PC-3 (cell line): ENCODE measurements at regions not wholly inside any gene's neighbourhood (a gene's known extent, or its start where the extent isn't known, plus 50 kb on each side); places are given as distances from the start of the nearest gene placed in this dataset.

Experiments
- ATAC-seq: fragments of 200-7000 bp; cut with Tn5 transposase; 2 replicates; pipeline ENCODE4 v1.9.1; 2020; ENCODE audit warnings: mild to moderate bottlenecking, moderate library complexity
- BruUV-seq: library from RNA; stranded (reverse); fragments of 400-500 nt; replicated peaks from 2 replicates; lab custom pipeline; 2021; lab: Mats Ljungman, UMichigan
- CTCF ChIA-PET: fragments of 300-600 bp; sonication (Branson Sonifier 250); formaldehyde crosslinking; loops from one replicate; lab custom pipeline; 2022; ENCODE audit warnings: antibody characterized with exemption; lab: Charles Lee
- POLR2A ChIA-PET: fragments of 300-600 bp; sonication (Branson Sonifier 250); formaldehyde crosslinking; loops from one replicate; lab custom pipeline; 2022; ENCODE audit warnings: antibody characterized with exemption; ENCODE audit not compliant: unreplicated experiment; lab: Charles Lee
- DNase-seq: peaks from one replicate; pipeline ENCODE4 v3.0.0-alpha.2; 2015
- H2AFZ ChIP-seq: fragments of 300-600 bp; sonication (generic); 2 replicates; pipeline ENCODE4 v1.6.0; 2016; ENCODE audit warnings: antibody characterized with exemption, low read length
- H3F3A ChIP-seq: fragments of 300-600 bp; sonication (generic); one replicate; pipeline ENCODE4 v1.6.0; 2017; ENCODE audit warnings: antibody characterized with exemption, low read length, control low read depth, mild to moderate bottlenecking; ENCODE audit not compliant: unreplicated experiment
- H3K27ac ChIP-seq: fragments of 300-600 bp; sonication (generic); 2 replicates; pipeline ENCODE4 v1.5.1; 2016; ENCODE audit warnings: mild to moderate bottlenecking, low read length
- H3K27me3 ChIP-seq: fragments of 300-600 bp; sonication (generic); 2 replicates; pipeline ENCODE4 v1.6.1; 2016; ENCODE audit warnings: low read length, mixed read lengths
- H3K36me3 ChIP-seq: fragments of 300-600 bp; sonication (generic); 2 replicates; pipeline ENCODE4 v1.6.1; 2016; ENCODE audit warnings: low read depth, mixed run types, low read length, mixed read lengths
- H3K4me1 ChIP-seq: fragments of 300-600 bp; sonication (generic); 2 replicates; pipeline ENCODE4 v1.5.1; 2016; ENCODE audit warnings: low read length; ENCODE audit not compliant: insufficient read depth
- H3K4me2 ChIP-seq: fragments of 300-600 bp; sonication (generic); 2 replicates; pipeline ENCODE4 v1.6.0; 2016; ENCODE audit warnings: low read length
- H3K4me3 ChIP-seq: fragments of 300-600 bp; sonication (generic); 2 replicates; pipeline ENCODE4 v1.5.1; 2016; ENCODE audit warnings: mild to moderate bottlenecking, low read length, mixed read lengths
- H3K79me2 ChIP-seq: fragments of 300-600 bp; sonication (generic); 2 replicates; pipeline ENCODE4 v1.6.1; 2017; ENCODE audit warnings: low read length, mixed read lengths
- H3K9ac ChIP-seq: fragments of 300-600 bp; sonication (generic); 2 replicates; pipeline ENCODE4 v1.6.0; 2016; ENCODE audit warnings: mild to moderate bottlenecking, low read length
- H3K9me2 ChIP-seq: fragments of 300-600 bp; sonication (generic); replicated peaks from 2 replicates; pipeline ENCODE4 v1.6.1; 2016; ENCODE audit warnings: mixed run types, low read length, mixed read lengths
- H3K9me3 ChIP-seq: fragments of 300-600 bp; sonication (generic); 2 replicates; pipeline ENCODE4 v1.6.1; 2016; ENCODE audit warnings: low read length, mixed read lengths
- H4K20me1 ChIP-seq: fragments of 300-600 bp; sonication (generic); 2 replicates; pipeline ENCODE4 v1.6.1; 2016; ENCODE audit warnings: low read length, mixed read lengths
- CTCF ChIP-seq: fragments of 300-600 bp; sonication (generic); conservative IDR thresholded peaks from 2 replicates; pipeline ENCODE4 v1.5.1; 2017; ENCODE audit warnings: antibody characterized with exemption, low read depth, mild to moderate bottlenecking, low read length
- EZH2 ChIP-seq: fragments of 300-600 bp; sonication (generic); IDR thresholded peaks from one replicate; pipeline ENCODE4 v1.6.1; 2017; ENCODE audit warnings: antibody characterized with exemption, mild to moderate bottlenecking, low read length; ENCODE audit not compliant: unreplicated experiment
- EZH2phosphoT487 ChIP-seq: fragments of 300-600 bp; sonication (generic); IDR thresholded peaks from 2 replicates; pipeline ENCODE4 v1.6.1; 2018; ENCODE audit warnings: mild to moderate bottlenecking, antibody characterized with exemption, low read length, borderline replicate concordance
- intact Hi-C: fragments of 100-400 bp; cut with micrococcal nuclease; formaldehyde crosslinking; loops from 2 replicates; pipeline ENCODE4 v1.9.0; 2023

- H4K20me1 ChIP-seq = no peaks in the 10 kb centered on the region
- no peak for DNase-seq
- CTCF ChIA-PET = no interaction called here
- no peak overlapping the region for H3K4me3 ChIP-seq
- H3K9ac ChIP-seq = no peak overlapping the region
- BruUV-seq = no TSS peak
- H3K27ac ChIP-seq = no peak overlapping the region
- H3K9me3 ChIP-seq = no peaks in the 10 kb centered on the region; the same call in 1 of the 2 replicates
- H3F3A ChIP-seq = no peaks in the 10 kb centered on the region
- no peaks in the 10 kb centered on the region for H3K79me2 ChIP-seq
- POLR2A ChIA-PET = no interaction called here
- no peaks in the 10 kb centered on the region for H3K36me3 ChIP-seq
- H2AFZ ChIP-seq = no peak overlapping the region
- H3K9me2 ChIP-seq = no peaks in the 10 kb centered on the region
- intact Hi-C loops = no loop called here
- no peak for ATAC-seq
- no peaks in the 10 kb centered on the region for H3K4me1 ChIP-seq
- H3K4me2 ChIP-seq = no peak overlapping the region
- no peaks in the 10 kb centered on the region for H3K27me3 ChIP-seq
- TF ChIP-seq CTCF (no peak), EZH2 (no peak), EZH2phosphoT487 (no peak)
Observed at GRCh38 chr2:203796248-203797010, 71.1 kb upstream of the CTLA4 start.

GRCh38 chr2:203797276-203797675 is 70.3 kb upstream of the CTLA4 start:
- no TSS peak for BruUV-seq
- H3K4me3 ChIP-seq = no peak overlapping the region
- no peaks in the 10 kb centered on the region for H3K27me3 ChIP-seq
- H3K9ac ChIP-seq = no peak overlapping the region
- no peak overlapping the region for H3K27ac ChIP-seq
- DNase-seq (no peak), ATAC-seq (no peak)
- intact Hi-C loops = no loop called here
- no peaks in the 10 kb centered on the region for H3K4me1 ChIP-seq
- TF ChIP-seq EZH2phosphoT487 = no peak
- no peak for TF ChIP-seq CTCF
- no peak for TF ChIP-seq EZH2
- H3K9me2 ChIP-seq = no peaks in the 10 kb centered on the region
- ChIA-PET POLR2A (no interaction called here), CTCF (no interaction called here)
- no peaks in the 10 kb centered on the region for H3K79me2 ChIP-seq
- no peak overlapping the region for H3K4me2 ChIP-seq
- no peaks in the 10 kb centered on the region for H3F3A ChIP-seq
- H4K20me1 ChIP-seq = no peaks in the 10 kb centered on the region
- H2AFZ ChIP-seq = no peak overlapping the region
- H3K9me3 ChIP-seq = no peaks in the 10 kb centered on the region; the same call in 1 of the 2 replicates
- no peaks in the 10 kb centered on the region for H3K36me3 ChIP-seq

GRCh38 chr2:203797712-203798111 is 69.9 kb upstream of the CTLA4 start:
- no peaks in the 10 kb centered on the region; the same call in 1 of the 2 replicates for H3K9me3 ChIP-seq
- BruUV-seq = no TSS peak
- H3K27me3 ChIP-seq = no peaks in the 10 kb centered on the region
- CTCF ChIA-PET = no interaction called here
- no peaks in the 10 kb centered on the region for H3F3A ChIP-seq
- H3K9me2 ChIP-seq = no peaks in the 10 kb centered on the region
- ATAC-seq (no peak), DNase-seq (no peak)
- H3K4me1 ChIP-seq = no peaks in the 10 kb centered on the region
- no peak for TF ChIP-seq CTCF
- TF ChIP-seq EZH2phosphoT487 = no peak
- no peak for TF ChIP-seq EZH2
- H3K36me3 ChIP-seq = no peaks in the 10 kb centered on the region
- H3K27ac ChIP-seq = no peak overlapping the region
- H3K4me3 ChIP-seq = no peak overlapping the region
- no peaks in the 10 kb centered on the region for H4K20me1 ChIP-seq
- POLR2A ChIA-PET = no interaction called here
- no peak overlapping the region for H3K9ac ChIP-seq
- H2AFZ ChIP-seq = no peak overlapping the region
- H3K4me2 ChIP-seq = no peak overlapping the region
- H3K79me2 ChIP-seq = no peaks in the 10 kb centered on the region
- intact Hi-C loops = no loop called here
